Spleen (tissue), 7 donors: ENCODE measurements at regions not wholly inside any gene's neighbourhood (a gene's known extent, or its start where the extent isn't known, plus 50 kb on each side); places are given as distances from the start of the nearest gene placed in this dataset.

Source experiments
- CTCF ChIP-seq, 11 experiments: fragments of 200-600 bp in 7 of 11; fragments of 450-650 bp in 4 of 11; sonication (generic) in 4 of 11; IDR thresholded peaks in 8 of 11; conservative IDR thresholded peaks in 3 of 11; 1 replicate in 7 of 11; 2 replicates in 4 of 11; pipeline versions ENCODE4 v1.4.0 to v1.8.0; 2016 to 2021; ENCODE audit warnings: antibody characterized with exemption in 11 of 11, inconsistent platforms in 4 of 11, mild to moderate bottlenecking in 1 of 11
- POLR2AphosphoS5 ChIP-seq, 3 donors: sonication (generic); formaldehyde crosslinking; IDR thresholded peaks; one replicate each; pipeline ENCODE4 v1.5.1; 2017; ENCODE audit warnings: antibody characterized with exemption in 3 of 3
- donor health status: DM: no; HTN: no; CAD: no; lungs with moderate emphysema.
- donor health status: DM: no; HTN: no; CAD: no.
- donor health status: DM: no; HTN: no; CAD: no.

GRCh38 chr6:140475086-140475485 is 1100.6 kb upstream of the CITED2 start:
- TF ChIP-seq POLR2AphosphoS5 (IDR thresholded peaks at IDR 0.05) (no peak), CTCF (IDR thresholded peaks at IDR 0.05 in 8 of 11, conservative IDR thresholded peaks at IDR 0.05 in 3 of 11) (no peak)
